Keratinocyte (primary cell): ENCODE measurements at regions not wholly inside any gene's neighbourhood (a gene's known extent, or its start where the extent isn't known, plus 50 kb on each side); places are given as distances from the start of the nearest gene placed in this dataset.

Experiments
- DNase-seq: peaks from one replicate; pipeline ENCODE4 v3.0.0-alpha.2; 2011; ENCODE audit warnings: low read depth, missing footprints, low spot score
- FAIRE-seq: peaks from 2 replicates; lab custom pipeline; 2011; peaks lifted over from hg19 to GRCh38; lab: Jason Lieb, UNC
- H2AFZ ChIP-seq: 2 replicates; pipeline ENCODE4 v1.6.0; 2012; ENCODE audit warnings: low read length, control low read depth, inconsistent platforms; ENCODE audit not compliant: control insufficient read depth
- H3K27ac ChIP-seq: 2 replicates; pipeline ENCODE4 v1.5.1; 2011; ENCODE audit warnings: low read length; ENCODE audit not compliant: control insufficient read depth, insufficient read depth
- H3K27me3 ChIP-seq: 3 replicates; pipeline ENCODE4 v1.6.0; 2011; ENCODE audit warnings: low read length; ENCODE audit not compliant: control insufficient read depth, insufficient read depth; ENCODE audit errors: extremely low read depth
- H3K36me3 ChIP-seq, 2 experiments: 2 replicates in 1 of 2; 3 replicates in 1 of 2; pipeline ENCODE4 v1.5.1; 2011; ENCODE audit warnings: low read length in 2 of 2, mild to moderate bottlenecking in 1 of 2; ENCODE audit not compliant: control insufficient read depth in 2 of 2, insufficient read depth in 2 of 2; ENCODE audit errors: extremely low read depth in 1 of 2
- H3K4me1 ChIP-seq: 3 replicates; pipeline ENCODE4 v1.5.1; 2011; ENCODE audit warnings: low read length; ENCODE audit not compliant: control insufficient read depth, insufficient read depth; ENCODE audit errors: extremely low read depth
- H3K4me2 ChIP-seq: 3 replicates; pipeline ENCODE4 v1.6.0; 2011; ENCODE audit warnings: low read depth, low read length; ENCODE audit not compliant: control insufficient read depth, insufficient read depth; ENCODE audit errors: extremely low read depth
- H3K4me3 ChIP-seq, 3 experiments: fragments of 200-600 bp in 1 of 3; sonication (generic) in 1 of 3; 2 replicates in 2 of 3; 3 replicates in 1 of 3; pipeline ENCODE4 v1.5.1; 2011 to 2016; ENCODE audit warnings: low read length in 3 of 3, mild to moderate bottlenecking in 3 of 3, control low read depth in 2 of 3, inconsistent platforms in 1 of 3, low read depth in 1 of 3, mixed read lengths in 1 of 3, mixed run types in 1 of 3, moderate library complexity in 1 of 3; ENCODE audit not compliant: control insufficient read depth in 2 of 3, insufficient read depth in 2 of 3; ENCODE audit errors: extremely low read depth in 1 of 3
- H3K79me2 ChIP-seq: 2 replicates; pipeline ENCODE4 v1.6.0; 2012; ENCODE audit warnings: low read length; ENCODE audit not compliant: control insufficient read depth, insufficient read depth
- H3K9ac ChIP-seq: 3 replicates; pipeline ENCODE4 v1.6.0; 2011; ENCODE audit warnings: low read length; ENCODE audit not compliant: control insufficient read depth, insufficient read depth; ENCODE audit errors: extremely low read depth
- H3K9me1 ChIP-seq: 3 replicates; pipeline ENCODE4 v1.6.0; 2011; ENCODE audit warnings: low read length; ENCODE audit not compliant: control insufficient read depth, insufficient read depth; ENCODE audit errors: extremely low read depth
- H3K9me3 ChIP-seq: 2 replicates; pipeline ENCODE4 v1.5.1; 2012; ENCODE audit warnings: low read depth, low read length; ENCODE audit not compliant: control insufficient read depth
- H4K20me1 ChIP-seq: 3 replicates; pipeline ENCODE4 v1.6.0; 2011; ENCODE audit warnings: low read length; ENCODE audit not compliant: control insufficient read depth, insufficient read depth; ENCODE audit errors: extremely low read depth
- CTCF ChIP-seq, 3 experiments: IDR thresholded peaks in 1 of 3; conservative IDR thresholded peaks in 1 of 3; optimal IDR thresholded peaks in 1 of 3; 2 replicates in 2 of 3; 3 replicates in 1 of 3; pipeline versions ENCODE3 to v1.5.1; 2011; ENCODE audit warnings: low read length in 3 of 3, mild to moderate bottlenecking in 3 of 3, moderate library complexity in 2 of 3, control low read depth in 1 of 3, inconsistent platforms in 1 of 3; ENCODE audit not compliant: insufficient read depth in 2 of 3; ENCODE audit errors: extremely low read depth in 1 of 3
- EZH2 ChIP-seq: IDR thresholded peaks from one replicate; pipeline ENCODE4 v1.6.1; 2012; ENCODE audit warnings: inconsistent platforms, mild to moderate bottlenecking, low read length, moderate library complexity
- dilution Hi-C: fragments of 300-500 bp; cut with MboI; formaldehyde crosslinking; loops from one replicate; pipeline ENCODE4 v1.7.0; 2020; ENCODE audit warnings: low sequenced_read_pairs; ENCODE audit not compliant: extremely low pct_ligation_motif_present

GRCh38 chr1:4115191-4115900, 215.3 kb upstream of the C1orf174 start:
- Histone ChIP-seq H2AFZ (no peak overlapping the region), H3K4me3 (no peak overlapping the region), H3K36me3 (no peaks in the 10 kb centered on the region), H3K9me1 (no peaks in the 10 kb centered on the region), H4K20me1 (no peaks in the 10 kb centered on the region), H3K4me2 (no peak overlapping the region), H3K27me3 (no peaks in the 10 kb centered on the region), H3K4me1 (no peaks in the 10 kb centered on the region), H3K9ac (no peak overlapping the region), H3K27ac (no peak overlapping the region), H3K79me2 (no peaks in the 10 kb centered on the region), H3K9me3 (peaks cover 5% of the 10 kb centered on the region)
- DNase-seq = no peak
- dilution Hi-C loops = no loop called here
- FAIRE-seq = no peak
- no peak for TF ChIP-seq EZH2
- TF ChIP-seq CTCF (optimal IDR thresholded peaks at IDR 0.05 in 1 of 3, IDR thresholded peaks at IDR 0.05 in 1 of 3, conservative IDR thresholded peaks at IDR 0.05 in 1 of 3; ENCODE audit: extremely low read depth in 1 of 3, insufficient read depth in 2 of 3, low read length in 3 of 3) = no peak

- FAIRE-seq (no peak), DNase-seq (no peak)
- H3K27ac ChIP-seq = no peak overlapping the region
- no peak overlapping the region for H3K4me3 ChIP-seq
- H3K9me1 ChIP-seq = no peaks in the 10 kb centered on the region
- no peaks in the 10 kb centered on the region for H4K20me1 ChIP-seq
- no peak overlapping the region for H2AFZ ChIP-seq
- H3K79me2 ChIP-seq = no peaks in the 10 kb centered on the region
- TF ChIP-seq EZH2 = no peak
- TF ChIP-seq CTCF (optimal IDR thresholded peaks at IDR 0.05 in 1 of 3, IDR thresholded peaks at IDR 0.05 in 1 of 3, conservative IDR thresholded peaks at IDR 0.05 in 1 of 3; ENCODE audit: extremely low read depth in 1 of 3, insufficient read depth in 2 of 3, low read length in 3 of 3) = no peak
- H3K4me2 ChIP-seq = no peak overlapping the region
- no peaks in the 10 kb centered on the region for H3K27me3 ChIP-seq
- no peaks in the 10 kb centered on the region for H3K36me3 ChIP-seq
- no peak overlapping the region for H3K9ac ChIP-seq
- dilution Hi-C loops = no loop called here
- H3K9me3 ChIP-seq = peaks cover 3% of the 10 kb centered on the region
- no peaks in the 10 kb centered on the region for H3K4me1 ChIP-seq
These were observed 217.1 kb upstream of the C1orf174 start for GRCh38 chr1:4117196-4117595.
